ENCODE measurements at regions not wholly inside any gene's neighbourhood (a gene's known extent, or its start where the extent isn't known, plus 50 kb on each side); places are given as distances from the start of the nearest gene placed in this dataset.
A peak's percentile ranks its signal among the peaks of the same experiment; 100 is the strongest.

DNA sequence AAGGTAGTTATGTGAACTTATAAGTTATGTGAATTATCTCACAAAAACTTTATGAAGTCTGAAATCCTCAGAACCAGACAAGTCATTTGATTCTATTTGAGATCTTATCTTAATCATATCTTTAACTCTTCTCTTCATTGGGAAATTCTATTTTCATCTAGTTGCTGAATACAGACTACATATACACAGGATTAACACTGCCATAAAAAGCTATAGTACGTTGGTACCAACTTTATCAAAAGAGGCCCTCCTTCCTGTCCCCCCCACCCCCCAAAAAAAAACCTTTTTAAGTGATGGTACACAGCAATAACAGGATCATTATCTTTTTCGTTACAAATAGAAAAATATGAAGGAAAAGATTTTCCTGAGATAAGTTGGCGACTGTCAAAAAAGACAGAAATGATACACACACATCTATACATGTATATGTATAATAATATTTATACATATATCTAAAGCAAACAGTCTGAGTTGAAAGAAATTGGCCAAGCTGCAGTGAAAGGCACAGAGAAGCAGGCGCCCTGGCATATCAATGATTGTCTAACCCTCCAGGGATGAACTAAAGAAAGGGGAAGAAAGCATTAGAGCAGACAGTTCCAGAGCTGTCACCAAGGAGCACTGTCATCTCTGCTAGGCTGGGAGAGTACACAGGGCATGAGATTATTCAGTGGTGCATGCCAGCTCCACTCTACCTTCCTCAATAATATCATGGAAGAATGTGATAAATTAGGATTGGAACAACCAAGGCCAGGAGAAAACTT, 116.7 kb downstream of the KLF12 start:
- TF ChIP-seq, protein P1, sequence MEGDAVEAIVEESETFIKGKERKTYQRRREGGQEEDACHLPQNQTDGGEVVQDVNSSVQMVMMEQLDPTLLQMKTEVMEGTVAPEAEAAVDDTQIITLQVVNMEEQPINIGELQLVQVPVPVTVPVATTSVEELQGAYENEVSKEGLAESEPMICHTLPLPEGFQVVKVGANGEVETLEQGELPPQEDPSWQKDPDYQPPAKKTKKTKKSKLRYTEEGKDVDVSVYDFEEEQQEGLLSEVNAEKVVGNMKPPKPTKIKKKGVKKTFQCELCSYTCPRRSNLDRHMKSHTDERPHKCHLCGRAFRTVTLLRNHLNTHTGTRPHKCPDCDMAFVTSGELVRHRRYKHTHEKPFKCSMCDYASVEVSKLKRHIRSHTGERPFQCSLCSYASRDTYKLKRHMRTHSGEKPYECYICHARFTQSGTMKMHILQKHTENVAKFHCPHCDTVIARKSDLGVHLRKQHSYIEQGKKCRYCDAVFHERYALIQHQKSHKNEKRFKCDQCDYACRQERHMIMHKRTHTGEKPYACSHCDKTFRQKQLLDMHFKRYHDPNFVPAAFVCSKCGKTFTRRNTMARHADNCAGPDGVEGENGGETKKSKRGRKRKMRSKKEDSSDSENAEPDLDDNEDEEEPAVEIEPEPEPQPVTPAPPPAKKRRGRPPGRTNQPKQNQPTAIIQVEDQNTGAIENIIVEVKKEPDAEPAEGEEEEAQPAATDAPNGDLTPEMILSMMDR (IDR thresholded peaks at IDR 0.05; ENCODE audit: low read depth, low read length): no peak
- in situ Hi-C loops (cut with HindIII; ENCODE audit: low sequenced_read_pairs): no loop called here
- no peak overlapping the region for H3K4me3 ChIP-seq (ENCODE audit: low read depth, low read length)
- DNase-seq (ENCODE audit: low read depth, low spot score): no peak

- in situ Hi-C loops (cut with HindIII; ENCODE audit: low sequenced_read_pairs): no loop called here
- TF ChIP-seq, protein P1 (IDR thresholded peaks at IDR 0.05; ENCODE audit: low read depth, low read length): peak; percentile 25
- no peak for DNase-seq (ENCODE audit: low read depth, low spot score)
- H3K4me3 ChIP-seq (ENCODE audit: low read depth, low read length): no peak overlapping the region
Observed at GRCh38 chr13:74015137-74015536, 119.1 kb downstream of the KLF12 start.

DNA sequence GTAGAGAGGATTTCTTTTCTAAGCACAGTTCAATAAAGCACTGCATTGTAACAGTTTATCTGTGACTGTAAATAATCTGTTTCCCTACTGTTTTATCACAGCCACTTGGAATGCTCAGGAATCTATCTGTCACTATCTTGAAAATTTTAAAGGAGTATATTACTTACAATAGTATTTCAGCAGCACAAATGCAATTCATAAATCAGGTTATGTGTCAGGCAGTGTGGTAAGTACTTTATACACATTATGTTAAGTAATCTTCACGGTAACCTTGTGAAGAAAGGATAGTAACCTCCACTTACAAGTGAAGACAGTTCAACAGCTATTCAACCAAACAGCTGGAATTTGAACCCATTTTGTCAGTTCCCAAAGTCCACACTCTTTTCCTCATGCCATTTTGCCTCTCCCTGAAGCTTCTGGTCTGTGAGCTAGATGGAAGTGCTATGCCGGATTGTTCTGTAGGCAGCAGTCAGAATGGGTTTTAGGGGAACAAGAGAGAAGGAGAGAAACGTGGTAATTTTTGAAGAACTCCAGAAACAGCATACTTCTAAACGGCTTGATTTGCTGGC, 125.0 kb downstream of the KLF12 start:
- DNase-seq (ENCODE audit: low read depth, low spot score): no peak
- in situ Hi-C loops (cut with HindIII; ENCODE audit: low sequenced_read_pairs): no loop called here
- H3K4me3 ChIP-seq (ENCODE audit: low read depth, low read length): no peak overlapping the region
- TF ChIP-seq, protein P1 (IDR thresholded peaks at IDR 0.05; ENCODE audit: low read depth, low read length): no peak

GRCh38 chr13:74006666-74007065, 127.5 kb downstream of the KLF12 start:
- DNase-seq (ENCODE audit: low read depth, low spot score): no peak
- in situ Hi-C loops (cut with HindIII; ENCODE audit: low sequenced_read_pairs): no loop called here
- TF ChIP-seq, protein P1 (IDR thresholded peaks at IDR 0.05; ENCODE audit: low read depth, low read length): no peak
- H3K4me3 ChIP-seq (ENCODE audit: low read depth, low read length): no peak overlapping the region

DNA sequence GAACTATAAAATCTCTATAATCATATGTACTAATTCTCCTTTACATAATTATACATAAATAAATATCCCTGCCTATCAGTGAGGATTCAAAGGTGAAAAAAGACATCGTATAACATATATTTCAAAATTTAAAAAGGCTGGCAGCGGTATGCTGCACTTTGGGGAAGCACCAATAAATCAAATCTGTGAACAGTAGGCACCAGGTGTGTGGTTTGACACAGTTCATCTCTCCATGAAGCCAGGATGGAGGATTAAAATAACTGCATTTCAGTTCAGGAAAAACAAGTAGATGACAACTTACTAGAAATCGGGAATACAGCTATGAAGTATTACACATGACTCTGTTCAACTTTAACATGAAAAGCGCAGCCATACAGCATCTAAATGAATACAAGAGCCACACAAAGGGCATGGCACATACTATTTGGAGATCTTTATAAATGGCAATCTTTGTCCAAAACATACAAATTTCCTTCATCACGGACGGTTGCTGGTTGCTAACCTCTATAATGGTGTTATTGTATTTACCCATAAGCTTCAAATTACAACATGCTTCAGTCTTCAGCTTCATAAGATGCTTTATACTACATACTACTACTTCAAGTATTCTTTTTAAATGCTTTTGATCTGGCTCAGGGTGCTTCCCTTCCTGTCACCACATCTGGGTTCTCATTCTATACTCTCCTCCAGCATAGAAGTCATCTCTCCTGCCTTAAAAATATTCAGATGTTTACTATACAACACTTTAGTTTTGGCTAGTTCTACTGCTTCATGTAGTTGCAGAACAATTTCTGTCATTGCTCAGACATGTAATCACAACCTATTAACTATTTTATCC, 128.7 kb downstream of the KLF12 start:
- no peak overlapping the region for H3K4me3 ChIP-seq (ENCODE audit: low read depth, low read length)
- DNase-seq (ENCODE audit: low read depth, low spot score): no peak
- in situ Hi-C loops (cut with HindIII; ENCODE audit: low sequenced_read_pairs): no loop called here
- TF ChIP-seq, protein P1 (IDR thresholded peaks at IDR 0.05; ENCODE audit: low read depth, low read length): no peak

- H3K4me3 ChIP-seq (ENCODE audit: low read depth, low read length): no peak overlapping the region
- TF ChIP-seq, protein P1 (IDR thresholded peaks at IDR 0.05; ENCODE audit: low read depth, low read length): no peak
- in situ Hi-C loops (cut with HindIII; ENCODE audit: low sequenced_read_pairs): no loop called here
- no peak for DNase-seq (ENCODE audit: low read depth, low spot score)
Observed at GRCh38 chr13:74004109-74004508, 130.1 kb downstream of the KLF12 start.
